Calu3 (cell line): ENCODE measurements at regions not wholly inside any gene's neighbourhood (a gene's known extent, or its start where the extent isn't known, plus 50 kb on each side); places are given as distances from the start of the nearest gene placed in this dataset.

ENCODE experiments used
- BruUV-seq: library from RNA; stranded (reverse); fragments of 400-500 nt; replicated peaks from 2 replicates; lab custom pipeline; 2021; lab: Mats Ljungman, UMichigan
- CTCF ChIA-PET: fragments of 300-600 bp; sonication (Branson Sonifier 250); formaldehyde crosslinking; loops from one replicate; lab custom pipeline; 2022; ENCODE audit warnings: antibody characterized with exemption; lab: Charles Lee
- DNase-seq: peaks from one replicate; pipeline ENCODE4 v3.0.0; 2022
- H3K27ac Mint-ChIP-seq: one replicate; pipeline ENCODE4 v1.8.0; 2022; ENCODE audit warnings: mixed read lengths; ENCODE audit not compliant: unreplicated experiment
- H3K27me3 Mint-ChIP-seq: one replicate; pipeline ENCODE4 v1.8.0; 2022; ENCODE audit warnings: mixed read lengths; ENCODE audit not compliant: unreplicated experiment
- H3K36me3 Mint-ChIP-seq: one replicate; pipeline ENCODE4 v1.8.0; 2022; ENCODE audit warnings: mild to moderate bottlenecking, moderate library complexity, mixed read lengths; ENCODE audit not compliant: insufficient read depth, unreplicated experiment
- H3K4me1 Mint-ChIP-seq: one replicate; pipeline ENCODE4 v1.8.0; 2022; ENCODE audit warnings: mild to moderate bottlenecking, low read depth, mixed read lengths; ENCODE audit not compliant: unreplicated experiment
- H3K4me3 Mint-ChIP-seq: one replicate; pipeline ENCODE4 v1.8.0; 2022; ENCODE audit warnings: mild to moderate bottlenecking, low read depth, moderate library complexity, mixed read lengths; ENCODE audit not compliant: unreplicated experiment
- H3K9me3 Mint-ChIP-seq: one replicate; pipeline ENCODE4 v1.8.0; 2022; ENCODE audit warnings: low read depth, mixed read lengths; ENCODE audit not compliant: unreplicated experiment
- CTCF ChIP-seq: fragments of 200-600 bp; IDR thresholded peaks from one replicate; pipeline ENCODE4 v1.8.0; 2022; ENCODE audit warnings: antibody characterized with exemption; ENCODE audit not compliant: unreplicated experiment
- intact Hi-C: fragments of 100-400 bp; cut with micrococcal nuclease; formaldehyde crosslinking; loops from one replicate; pipeline ENCODE4 v1.10.0; 2022; ENCODE audit not compliant: unreplicated experiment

GRCh38 chr12:78316136-78316535 is 485.4 kb downstream of the NAV3 start:
- Mint-ChIP-seq H3K27ac (no peak overlapping the region), H3K4me3 (no peak overlapping the region), H3K27me3 (no peaks in the 10 kb centered on the region), H3K36me3 (no peaks in the 10 kb centered on the region), H3K4me1 (peaks cover 10% of the 10 kb centered on the region), H3K9me3 (peaks cover 3% of the 10 kb centered on the region)
- BruUV-seq = no TSS peak
- no peak for TF ChIP-seq CTCF
- DNase-seq = no peak
- intact Hi-C loops = no loop called here
- CTCF ChIA-PET = no interaction called here

- no peak for TF ChIP-seq CTCF
- peaks cover 10% of the 10 kb centered on the region for H3K4me1 Mint-ChIP-seq
- DNase-seq = no peak
- no peak overlapping the region for H3K4me3 Mint-ChIP-seq
- no peaks in the 10 kb centered on the region for H3K27me3 Mint-ChIP-seq
- CTCF ChIA-PET = no interaction called here
- no peaks in the 10 kb centered on the region for H3K36me3 Mint-ChIP-seq
- H3K27ac Mint-ChIP-seq = no peak overlapping the region
- no TSS peak for BruUV-seq
- intact Hi-C loops = no loop called here
- H3K9me3 Mint-ChIP-seq = peaks cover 3% of the 10 kb centered on the region
Measured at GRCh38 chr12:78316631-78317468, 486.2 kb downstream of the NAV3 start.

GRCh38 chr12:78321696-78322095 is 491.0 kb downstream of the NAV3 start:
- CTCF ChIA-PET = no interaction called here
- Mint-ChIP-seq H3K36me3 (no peaks in the 10 kb centered on the region), H3K27me3 (no peaks in the 10 kb centered on the region), H3K4me3 (no peak overlapping the region), H3K27ac (no peak overlapping the region), H3K9me3 (peaks cover 3% of the 10 kb centered on the region), H3K4me1 (peaks cover 8% of the 10 kb centered on the region)
- TF ChIP-seq CTCF = no peak
- DNase-seq = no peak
- intact Hi-C loops = no loop called here
- no TSS peak for BruUV-seq

GRCh38 chr12:78323226-78323625 is 492.5 kb downstream of the NAV3 start:
- BruUV-seq = no TSS peak
- no peak for DNase-seq
- TF ChIP-seq CTCF = no peak
- H3K9me3 Mint-ChIP-seq = peaks cover 3% of the 10 kb centered on the region
- H3K27me3 Mint-ChIP-seq = no peaks in the 10 kb centered on the region
- H3K36me3 Mint-ChIP-seq = no peaks in the 10 kb centered on the region
- no peak overlapping the region for H3K4me3 Mint-ChIP-seq
- CTCF ChIA-PET = interaction anchor here (0.7 kb wide), 1 partner anchor 93 kb away, joined by 4 read pairs; no protein-coding TSS in a partner anchor
- no peaks in the 10 kb centered on the region for H3K4me1 Mint-ChIP-seq
- intact Hi-C loops = no loop called here
- H3K27ac Mint-ChIP-seq = no peak overlapping the region
